GM12878 (cell line): ENCODE measurements at regions not wholly inside any gene's neighbourhood (a gene's known extent, or its start where the extent isn't known, plus 50 kb on each side); places are given as distances from the start of the nearest gene placed in this dataset.

ENCODE experiments used
- ATAC-seq: fragments of 200-7000 bp; cut with Tn5 transposase; 3 replicates; pipeline ENCODE4 v1.9.1; 2020; ENCODE audit warnings: mild to moderate bottlenecking, moderate library complexity
- BruUV-seq: library from RNA; stranded (reverse); fragments of 400-500 nt; replicated peaks from 2 replicates; lab custom pipeline; 2021; lab: Mats Ljungman, UMichigan
- CTCF ChIA-PET: fragments of 300-600 bp; sonication (Branson Sonifier 250); formaldehyde crosslinking; extraction: SDS; loops from one replicate; lab custom pipeline; 2021; ENCODE audit warnings: inconsistent platforms; lab: Yijun Ruan, JAX
- POLR2A ChIA-PET: fragments of 350-600 bp; formaldehyde crosslinking; extraction: SDS; loops from one replicate; lab custom pipeline; 2021; ENCODE audit warnings: inconsistent platforms; lab: Charles Lee
- RAD21 ChIA-PET: fragments of 300-600 bp; sonication (Branson Sonifier 250); formaldehyde crosslinking; loops from one replicate; lab custom pipeline; 2023; ENCODE audit warnings: antibody characterized with exemption; ENCODE audit not compliant: unreplicated experiment; lab: Charles Lee
- SMC1A ChIA-PET: fragments of 300-600 bp; sonication (Branson Sonifier 250); formaldehyde crosslinking; loops from one replicate; lab custom pipeline; 2023; ENCODE audit not compliant: unreplicated experiment, uncharacterized antibody; lab: Charles Lee
- DNase-seq: peaks from one replicate; pipeline ENCODE4 v3.0.0-alpha.2; 2011; ENCODE audit warnings: low read depth, low spot score
- FAIRE-seq: peaks from 3 replicates; lab custom pipeline; 2011; peaks lifted over from hg19 to GRCh38; lab: Jason Lieb, UNC
- H2AFZ ChIP-seq: 2 replicates; pipeline ENCODE4 v1.6.0; 2011; ENCODE audit warnings: low read depth, low read length, control low read depth; ENCODE audit not compliant: control insufficient read depth
- H3K27ac ChIP-seq: 2 replicates; pipeline ENCODE4 v1.5.1; 2011; ENCODE audit warnings: control low read depth; ENCODE audit not compliant: control insufficient read depth, insufficient read depth
- H3K27me3 ChIP-seq, 2 experiments: replicated peaks in 1 of 2; 2 replicates each; pipeline versions ENCODE4 v1.6.0 to v1.6.1; 2011; ENCODE audit warnings: low read length in 1 of 2; ENCODE audit not compliant: control insufficient read depth in 2 of 2, insufficient read depth in 2 of 2
- H3K36me3 ChIP-seq, 2 experiments: 2 replicates each; pipeline ENCODE4 v1.5.1; 2011; ENCODE audit warnings: low read length in 1 of 2; ENCODE audit not compliant: control insufficient read depth in 2 of 2, insufficient read depth in 2 of 2
- H3K4me1 ChIP-seq: 2 replicates; pipeline ENCODE4 v1.6.1; 2011; ENCODE audit warnings: mild to moderate bottlenecking, low read length, moderate library complexity, mixed read lengths; ENCODE audit not compliant: control insufficient read depth, insufficient read depth
- H3K4me2 ChIP-seq: 2 replicates; pipeline ENCODE4 v1.6.0; 2011; ENCODE audit warnings: control low read depth; ENCODE audit not compliant: control insufficient read depth, insufficient read depth
- H3K4me3 ChIP-seq: fragments of 200-600 bp; sonication (generic); 2 replicates; pipeline ENCODE4 v1.5.1; 2016
- H3K79me2 ChIP-seq: 2 replicates; pipeline ENCODE4 v1.6.0; 2011; ENCODE audit warnings: low read length; ENCODE audit not compliant: control insufficient read depth, insufficient read depth
- H3K9ac ChIP-seq: 2 replicates; pipeline ENCODE4 v1.8.0; 2011; ENCODE audit warnings: low read length, control low read depth, mixed read lengths; ENCODE audit not compliant: control insufficient read depth, insufficient read depth
- H3K9me3 ChIP-seq: replicated peaks from 3 replicates; pipeline ENCODE4 v1.5.1; 2011; ENCODE audit warnings: mild to moderate bottlenecking, low read length; ENCODE audit not compliant: control insufficient read depth, insufficient read depth
- H4K20me1 ChIP-seq: 2 replicates; pipeline ENCODE4 v1.6.0; 2011; ENCODE audit not compliant: control insufficient read depth, insufficient read depth
- CHD1 ChIP-seq: IDR thresholded peaks from 2 replicates; pipeline ENCODE4 v1.6.1; 2012; ENCODE audit warnings: low read depth, low read length, improper control_type of control experiment
- EGR1 ChIP-seq, 2 experiments: IDR thresholded peaks; 1 replicate in 1 of 2; 2 replicates in 1 of 2; pipeline ENCODE4 v1.6.1; 2011 to 2012; ENCODE audit warnings: low read depth in 2 of 2, low read length in 2 of 2, borderline replicate concordance in 1 of 2, mild to moderate bottlenecking in 1 of 2, moderate library complexity in 1 of 2
- POLR2AphosphoS5 ChIP-seq: IDR thresholded peaks from 2 replicates; pipeline ENCODE4 v1.6.1; 2011; ENCODE audit warnings: mild to moderate bottlenecking, low read length, inconsistent platforms
- RFX5 ChIP-seq: IDR thresholded peaks from 2 replicates; pipeline ENCODE4 v1.6.1; 2011; ENCODE audit warnings: low read depth, low read length, improper control_type of control experiment
- WGBS: methylation state at CpG from one replicate; pipeline ENCODE4 v1.1.6; 2016; ENCODE audit warnings: low lambda C conversion rate; ENCODE audit not compliant: insufficient replicate concordance, insufficient coverage; ENCODE audit errors: missing lambda C conversion rate; 5-methylcytosine and 5-hydroxymethylcytosine counted together
- in situ Hi-C: fragments of 300-500 bp; cut with MboI; formaldehyde crosslinking; loops from 9 replicates; pipeline ENCODE4 v1.14.3; 2018; ENCODE audit warnings: mixed read lengths
- intact Hi-C: fragments of 100-400 bp; cut with micrococcal nuclease; formaldehyde crosslinking; loops from one replicate; pipeline ENCODE4 v1.14.2; 2022; ENCODE audit not compliant: unreplicated experiment
- TF ChIP-seq, protein P1 (sequence below): fragments of 450-650 bp; IDR thresholded peaks from 2 replicates; pipeline ENCODE4 v1.6.1; 2018; ENCODE audit warnings: mild to moderate bottlenecking, low read depth, moderate library complexity; ENCODE audit not compliant: partially characterized antibody

- no TSS peak for BruUV-seq
- DNase-seq (no peak), FAIRE-seq (no peak), ATAC-seq (no peak)
- intact Hi-C loops (no loop called here), in situ Hi-C loops (no loop called here)
- Histone ChIP-seq H3K9ac (no peak overlapping the region), H3K4me1 (no peaks in the 10 kb centered on the region), H3K9me3 (no peaks in the 10 kb centered on the region), H2AFZ (no peak overlapping the region), H3K36me3 (no peaks in the 10 kb centered on the region), H4K20me1 (no peaks in the 10 kb centered on the region), H3K27me3 (no peaks in the 10 kb centered on the region; a peak in 1 of 4 replicates), H3K4me2 (no peak overlapping the region), H3K79me2 (no peaks in the 10 kb centered on the region), H3K4me3 (no peak overlapping the region), H3K27ac (no peak overlapping the region)
- 31% methylated on average over 3 of the region's 3 CpGs for WGBS
- no peak for TF ChIP-seq POLR2AphosphoS5
- ChIA-PET RAD21 (no interaction called here), SMC1A (interaction anchor here (0.8 kb wide), 1 partner anchor 26 kb away, joined by 3 read pairs; no protein-coding TSS in a partner anchor), POLR2A (no interaction called here), CTCF (no interaction called here)
Measured at GRCh38 chr10:4456279-4456678, 369.7 kb upstream of the AKR1E2 start.

GRCh38 chr10:4453950-4454349, 372.1 kb upstream of the AKR1E2 start:
- Histone ChIP-seq H3K4me3 (no peak overlapping the region), H4K20me1 (no peaks in the 10 kb centered on the region), H3K4me2 (no peak overlapping the region), H3K27ac (no peak overlapping the region), H3K4me1 (no peaks in the 10 kb centered on the region), H3K79me2 (no peaks in the 10 kb centered on the region), H3K9ac (no peak overlapping the region), H2AFZ (no peak overlapping the region), H3K9me3 (no peaks in the 10 kb centered on the region), H3K36me3 (no peaks in the 10 kb centered on the region), H3K27me3 (no peaks in the 10 kb centered on the region; a peak in 1 of 4 replicates)
- intact Hi-C loops: no loop called here
- DNase-seq (no peak), ATAC-seq (no peak), FAIRE-seq (no peak)
- in situ Hi-C loops: no loop called here
- WGBS: 16% methylated on average over 5 of the region's 5 CpGs
- BruUV-seq: no TSS peak
- RAD21 ChIA-PET: no interaction called here
- CTCF ChIA-PET: no interaction called here
- TF ChIP-seq, protein P1, sequence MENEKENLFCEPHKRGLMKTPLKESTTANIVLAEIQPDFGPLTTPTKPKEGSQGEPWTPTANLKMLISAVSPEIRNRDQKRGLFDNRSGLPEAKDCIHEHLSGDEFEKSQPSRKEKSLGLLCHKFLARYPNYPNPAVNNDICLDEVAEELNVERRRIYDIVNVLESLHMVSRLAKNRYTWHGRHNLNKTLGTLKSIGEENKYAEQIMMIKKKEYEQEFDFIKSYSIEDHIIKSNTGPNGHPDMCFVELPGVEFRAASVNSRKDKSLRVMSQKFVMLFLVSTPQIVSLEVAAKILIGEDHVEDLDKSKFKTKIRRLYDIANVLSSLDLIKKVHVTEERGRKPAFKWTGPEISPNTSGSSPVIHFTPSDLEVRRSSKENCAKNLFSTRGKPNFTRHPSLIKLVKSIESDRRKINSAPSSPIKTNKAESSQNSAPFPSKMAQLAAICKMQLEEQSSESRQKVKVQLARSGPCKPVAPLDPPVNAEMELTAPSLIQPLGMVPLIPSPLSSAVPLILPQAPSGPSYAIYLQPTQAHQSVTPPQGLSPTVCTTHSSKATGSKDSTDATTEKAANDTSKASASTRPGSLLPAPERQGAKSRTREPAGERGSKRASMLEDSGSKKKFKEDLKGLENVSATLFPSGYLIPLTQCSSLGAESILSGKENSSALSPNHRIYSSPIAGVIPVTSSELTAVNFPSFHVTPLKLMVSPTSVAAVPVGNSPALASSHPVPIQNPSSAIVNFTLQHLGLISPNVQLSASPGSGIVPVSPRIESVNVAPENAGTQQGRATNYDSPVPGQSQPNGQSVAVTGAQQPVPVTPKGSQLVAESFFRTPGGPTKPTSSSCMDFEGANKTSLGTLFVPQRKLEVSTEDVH: no peak
- TF ChIP-seq RFX5 (no peak), CHD1 (no peak), EGR1 (IDR thresholded peaks at IDR 0.05; ENCODE audit: borderline replicate concordance in 1 of 2, low read depth in 2 of 2, low read length in 2 of 2) (no peak)
- POLR2A ChIA-PET: no interaction called here
- SMC1A ChIA-PET: no interaction called here
